ENCODE measurements at regions not wholly inside any gene's neighbourhood (a gene's known extent, or its start where the extent isn't known, plus 50 kb on each side); places are given as distances from the start of the nearest gene placed in this dataset.

DNA sequence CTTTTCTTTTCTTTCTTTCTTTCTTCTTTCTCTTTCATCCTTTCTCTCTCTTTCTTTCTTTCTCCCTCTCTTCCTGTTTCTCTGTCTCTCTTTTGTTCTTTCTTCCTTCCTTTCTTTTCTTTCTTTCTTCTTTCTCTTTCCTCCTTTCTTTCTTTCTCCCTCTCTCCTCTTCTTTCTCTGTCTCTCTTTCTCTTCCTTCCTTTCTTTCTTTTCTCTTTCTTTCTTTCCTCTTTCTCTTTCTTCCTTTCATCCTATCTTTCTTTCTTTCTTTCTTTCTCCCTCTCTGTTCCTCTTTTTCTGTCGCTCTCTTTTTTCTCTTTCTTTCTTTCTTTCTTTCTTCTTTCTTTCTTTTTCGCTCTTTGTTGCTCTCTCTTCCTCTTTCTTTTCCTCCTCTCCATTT lies 1149.2 kb upstream of the AUTS2 start:
- no peaks in the 10 kb centered on the region for H3K27me3 ChIP-seq
- ATAC-seq (no peak), DNase-seq (no peak)
- intact Hi-C loops (cut with DNase I), result no loop called here
- H3K9me3 ChIP-seq, result peaks cover 0 to 19% of the 10 kb centered on the region in 2 donors
- H3K36me3 ChIP-seq, result no peaks in the 10 kb centered on the region
- H3K27ac ChIP-seq, result no peak overlapping the region
- H3K4me3 ChIP-seq, result no peak overlapping the region
- no peaks in the 10 kb centered on the region for H3K4me1 ChIP-seq
- TF ChIP-seq, protein P1, sequence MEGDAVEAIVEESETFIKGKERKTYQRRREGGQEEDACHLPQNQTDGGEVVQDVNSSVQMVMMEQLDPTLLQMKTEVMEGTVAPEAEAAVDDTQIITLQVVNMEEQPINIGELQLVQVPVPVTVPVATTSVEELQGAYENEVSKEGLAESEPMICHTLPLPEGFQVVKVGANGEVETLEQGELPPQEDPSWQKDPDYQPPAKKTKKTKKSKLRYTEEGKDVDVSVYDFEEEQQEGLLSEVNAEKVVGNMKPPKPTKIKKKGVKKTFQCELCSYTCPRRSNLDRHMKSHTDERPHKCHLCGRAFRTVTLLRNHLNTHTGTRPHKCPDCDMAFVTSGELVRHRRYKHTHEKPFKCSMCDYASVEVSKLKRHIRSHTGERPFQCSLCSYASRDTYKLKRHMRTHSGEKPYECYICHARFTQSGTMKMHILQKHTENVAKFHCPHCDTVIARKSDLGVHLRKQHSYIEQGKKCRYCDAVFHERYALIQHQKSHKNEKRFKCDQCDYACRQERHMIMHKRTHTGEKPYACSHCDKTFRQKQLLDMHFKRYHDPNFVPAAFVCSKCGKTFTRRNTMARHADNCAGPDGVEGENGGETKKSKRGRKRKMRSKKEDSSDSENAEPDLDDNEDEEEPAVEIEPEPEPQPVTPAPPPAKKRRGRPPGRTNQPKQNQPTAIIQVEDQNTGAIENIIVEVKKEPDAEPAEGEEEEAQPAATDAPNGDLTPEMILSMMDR (IDR thresholded peaks at IDR 0.05), result no peak

DNA sequence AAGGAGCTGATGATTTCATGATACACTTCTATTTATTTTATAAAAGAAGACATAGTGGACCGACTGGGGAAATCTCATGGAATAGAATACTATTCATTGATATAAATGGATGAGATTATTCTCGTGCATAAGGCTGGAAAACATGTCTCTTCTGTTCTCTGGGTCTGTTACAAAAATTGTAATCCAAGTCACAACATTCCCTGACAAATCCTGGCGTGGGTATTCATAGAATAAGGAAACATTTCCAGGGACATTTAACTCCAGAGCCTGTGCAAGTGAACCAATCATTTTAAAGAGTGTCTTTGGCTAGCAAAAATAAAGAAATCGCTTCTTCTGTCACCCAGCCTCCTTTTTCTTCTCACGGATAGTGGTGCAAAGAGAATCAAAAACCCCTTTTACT lies 1148.5 kb upstream of the AUTS2 start:
- intact Hi-C loops (cut with DNase I), result no loop called here

DNA sequence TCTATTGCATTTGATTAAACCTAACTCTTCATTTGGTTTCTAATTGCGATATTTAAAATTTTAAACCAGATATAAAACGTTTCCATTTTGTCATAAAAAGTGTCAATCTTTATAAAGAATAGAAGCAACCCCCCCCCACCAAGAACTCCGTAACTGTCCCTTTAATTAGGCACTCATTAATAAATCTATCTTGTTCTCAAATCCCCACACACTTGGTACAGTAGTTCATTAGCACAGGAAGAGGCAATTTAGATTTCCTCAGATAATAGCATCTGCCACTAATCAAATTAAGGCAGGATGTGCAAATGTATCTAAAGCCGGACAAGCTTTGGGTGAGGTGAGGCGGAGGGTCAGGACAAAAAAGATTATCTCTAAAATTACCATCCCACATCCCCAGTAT lies 1143.3 kb upstream of the AUTS2 start:
- no peak for DNase-seq
- no peaks in the 10 kb centered on the region for H3K4me1 ChIP-seq
- no peak overlapping the region for H3K4me3 ChIP-seq
- H3K27me3 ChIP-seq, result no peaks in the 10 kb centered on the region
- intact Hi-C loops (cut with DNase I), result no loop called here
- peaks cover 0 to 35% of the 10 kb centered on the region in 2 donors for H3K9me3 ChIP-seq
- no peaks in the 10 kb centered on the region for H3K36me3 ChIP-seq
- H3K27ac ChIP-seq, result no peak overlapping the region
- TF ChIP-seq, protein P1 (IDR thresholded peaks at IDR 0.05), result no peak
- ATAC-seq, result no peak

More for the DNA sequence above, 1148.5 kb upstream of the AUTS2 start:
- TF ChIP-seq, protein P1 (IDR thresholded peaks at IDR 0.05), result no peak
- Histone ChIP-seq H3K27ac (no peak overlapping the region), H3K4me1 (no peaks in the 10 kb centered on the region), H3K4me3 (no peak overlapping the region), H3K9me3 (peaks cover 0 to 19% of the 10 kb centered on the region in 2 donors), H3K36me3 (no peaks in the 10 kb centered on the region), H3K27me3 (no peaks in the 10 kb centered on the region)
- no peak for ATAC-seq
- no peak for DNase-seq

DNA sequence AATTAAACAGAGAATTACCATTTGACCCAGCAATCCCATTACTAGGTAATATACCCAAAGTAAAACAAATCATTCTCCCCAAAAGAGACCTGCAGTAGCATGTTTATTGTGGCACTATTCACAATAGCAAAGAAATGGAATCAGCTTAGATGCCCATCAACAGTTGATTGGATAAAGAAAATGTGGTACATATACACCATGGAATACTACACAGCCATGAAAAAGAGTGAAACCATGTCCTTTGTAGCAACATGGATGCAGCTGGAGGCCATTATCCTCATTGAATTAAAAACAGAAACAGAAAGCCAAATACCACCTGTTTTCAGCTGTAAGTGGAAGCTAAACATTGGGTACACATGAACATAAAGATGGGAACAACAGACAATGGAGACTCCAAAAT lies 1141.8 kb upstream of the AUTS2 start:
- Histone ChIP-seq H3K4me1 (no peaks in the 10 kb centered on the region), H3K27me3 (no peaks in the 10 kb centered on the region), H3K27ac (no peak overlapping the region), H3K4me3 (no peak overlapping the region), H3K9me3 (peaks cover 0 to 35% of the 10 kb centered on the region in 2 donors), H3K36me3 (no peaks in the 10 kb centered on the region)
- DNase-seq (no peak), ATAC-seq (no peak)
- TF ChIP-seq, protein P1 (IDR thresholded peaks at IDR 0.05), result no peak
- intact Hi-C loops (cut with DNase I), result no loop called here

DNA sequence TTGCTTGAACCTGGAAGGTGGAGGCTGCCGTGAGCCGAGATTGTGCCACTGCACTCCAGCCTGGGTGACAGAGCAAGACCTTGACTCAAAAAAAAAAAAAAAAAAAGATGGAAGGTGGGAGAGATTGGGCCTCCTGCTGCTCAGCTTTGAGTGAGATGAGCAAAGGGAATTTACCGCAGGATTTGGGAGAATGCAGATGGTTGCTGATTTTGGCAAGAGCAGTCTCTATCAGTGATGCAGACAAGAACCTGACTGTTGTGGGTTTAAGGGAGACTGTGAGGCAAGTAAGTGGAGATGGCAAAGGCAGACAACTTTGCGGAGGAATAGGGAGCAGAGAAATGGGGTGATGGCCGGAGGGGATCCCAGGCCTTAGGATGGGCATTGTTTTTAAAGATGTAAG lies 1140.8 kb upstream of the AUTS2 start:
- no peaks in the 10 kb centered on the region for H3K27me3 ChIP-seq
- intact Hi-C loops (cut with DNase I), result no loop called here
- H3K36me3 ChIP-seq, result no peaks in the 10 kb centered on the region
- TF ChIP-seq, protein P1 (IDR thresholded peaks at IDR 0.05), result no peak
- no peaks in the 10 kb centered on the region for H3K4me1 ChIP-seq
- H3K27ac ChIP-seq, result no peak overlapping the region
- ATAC-seq (no peak), DNase-seq (no peak)
- peaks cover 0 to 31% of the 10 kb centered on the region in 2 donors for H3K9me3 ChIP-seq
- no peak overlapping the region for H3K4me3 ChIP-seq
